Activated CD8-positive, alpha-beta memory T cell treated with anti-CD3 and anti-CD28 coated beads for 48 hours (primary cell): ENCODE measurements at regions not wholly inside any gene's neighbourhood (a gene's known extent, or its start where the extent isn't known, plus 50 kb on each side); places are given as distances from the start of the nearest gene placed in this dataset.

Source experiments
- DNase-seq, 3 experiments: peaks; one replicate each; pipeline ENCODE4 v3.0.0-alpha.2; 2020; ENCODE audit warnings: low read depth in 2 of 3, low spot score in 2 of 3

DNA sequence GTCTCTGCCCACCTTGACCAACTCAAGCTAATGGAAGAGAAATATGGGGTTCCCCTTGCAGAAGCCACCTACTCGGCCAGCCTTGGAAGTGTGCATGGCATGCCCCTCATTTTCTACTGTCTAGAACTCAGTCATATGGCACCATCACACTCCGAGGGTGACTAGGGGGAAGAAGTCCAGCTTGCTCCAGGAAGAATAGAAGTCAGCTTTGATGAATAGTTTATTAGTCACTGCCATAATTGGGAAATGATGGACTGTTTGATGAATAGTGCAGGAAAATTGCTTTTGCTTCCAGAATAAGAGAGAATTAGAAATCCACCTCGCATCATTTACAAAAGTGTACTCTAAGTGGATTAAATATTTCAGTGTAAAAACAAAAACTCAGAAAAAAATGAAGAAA, 1030.6 kb downstream of the VRK1 start:
- no peak for DNase-seq

DNA sequence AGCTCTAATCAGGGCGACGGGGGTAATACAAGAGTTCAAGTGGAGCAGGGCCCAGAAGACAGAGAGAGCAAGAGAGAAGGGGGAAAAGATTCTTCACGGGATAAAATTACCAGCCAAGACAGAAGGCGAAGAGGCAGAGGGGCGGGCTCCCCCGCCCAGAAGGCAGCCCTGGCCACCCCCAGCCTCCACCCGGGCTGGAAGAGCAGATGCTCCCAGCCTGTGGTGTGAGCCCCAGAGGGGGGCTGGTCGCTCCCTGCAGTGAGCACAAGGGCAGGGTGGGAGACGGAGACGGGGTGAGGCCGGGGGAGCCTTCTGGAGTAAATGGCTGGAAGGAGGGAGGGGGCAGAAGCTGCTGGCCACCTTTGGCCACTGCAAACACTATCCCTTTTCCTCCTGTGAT, 1035.6 kb downstream of the VRK1 start:
- no peak for DNase-seq

DNA sequence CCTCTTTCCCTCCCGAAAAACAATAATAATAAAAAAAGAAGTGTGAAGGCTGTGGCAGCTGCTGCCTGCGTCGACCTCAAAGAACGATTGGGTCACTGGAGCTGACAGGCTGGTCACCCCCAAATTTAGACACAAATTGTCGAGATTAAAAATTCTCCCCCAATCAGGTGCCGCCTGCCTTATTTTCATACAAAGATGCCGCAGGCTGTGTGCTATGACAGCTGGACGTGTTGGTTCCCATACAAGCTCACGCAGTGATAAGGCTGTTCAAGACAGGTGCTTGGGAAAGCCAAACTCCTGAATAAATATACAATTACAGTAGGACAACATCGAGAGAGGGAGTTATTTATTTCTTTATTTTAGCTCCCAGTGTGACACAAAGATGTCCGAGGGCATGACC, 1041.8 kb downstream of the VRK1 start:
- no peak for DNase-seq

DNA sequence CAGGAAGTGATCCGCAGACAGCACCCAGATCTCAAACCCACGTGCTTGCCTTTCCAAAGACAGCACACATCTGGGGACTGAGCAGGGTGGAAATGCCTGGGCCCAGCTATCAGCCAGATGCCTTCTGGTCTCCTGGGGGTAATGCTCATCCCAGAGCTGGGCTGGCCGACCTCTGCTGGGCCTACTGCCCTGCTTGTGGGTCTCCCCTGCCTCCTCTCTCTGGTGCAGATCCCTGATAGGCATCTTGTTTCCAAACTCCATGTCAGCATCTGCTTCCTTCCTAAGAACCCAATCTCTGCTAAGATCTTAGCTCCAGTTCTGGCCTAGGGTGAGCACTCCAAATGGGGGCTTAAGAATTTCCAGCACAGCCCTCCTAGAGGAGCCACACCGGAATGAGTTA, 1043.0 kb downstream of the VRK1 start:
- no peak for DNase-seq

DNA sequence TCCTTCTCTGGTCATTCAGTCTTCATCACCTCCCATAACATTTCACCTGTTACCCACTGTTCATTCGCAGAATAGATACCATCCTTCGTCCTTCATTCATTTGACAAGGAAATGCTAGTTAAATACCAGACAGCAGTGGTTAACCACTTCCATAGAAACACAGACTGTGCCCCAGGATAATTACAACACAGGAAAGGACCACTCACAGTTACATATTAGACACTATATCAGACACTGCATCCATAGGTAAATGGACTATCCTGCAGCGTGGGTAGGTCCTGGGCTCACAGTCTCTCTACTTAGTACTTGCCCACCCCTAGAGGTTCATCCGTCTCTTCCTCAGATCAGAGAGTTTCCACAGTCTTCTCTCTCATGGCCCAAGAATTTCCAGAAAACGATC, 1044.6 kb downstream of the VRK1 start:
- DNase-seq: no peak

DNA sequence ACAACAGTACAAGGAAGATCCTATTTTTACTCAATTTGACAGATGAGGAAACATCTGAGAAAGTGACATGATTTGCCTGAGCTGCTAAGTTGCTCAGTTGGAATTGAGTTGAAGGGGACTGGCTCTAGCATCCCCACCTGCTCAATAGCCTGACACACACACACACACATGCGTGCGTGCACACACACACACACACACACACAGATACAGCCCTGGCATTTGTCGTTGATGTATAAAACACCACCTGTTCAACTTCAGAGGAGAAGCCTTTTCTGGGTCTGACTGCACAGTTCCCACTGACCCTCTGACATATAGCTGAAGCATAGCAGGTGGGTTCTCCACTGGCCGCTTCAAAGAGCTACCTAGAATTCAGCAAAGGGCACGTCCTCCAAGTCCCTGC, 1045.9 kb downstream of the VRK1 start:
- DNase-seq: no peak

DNA sequence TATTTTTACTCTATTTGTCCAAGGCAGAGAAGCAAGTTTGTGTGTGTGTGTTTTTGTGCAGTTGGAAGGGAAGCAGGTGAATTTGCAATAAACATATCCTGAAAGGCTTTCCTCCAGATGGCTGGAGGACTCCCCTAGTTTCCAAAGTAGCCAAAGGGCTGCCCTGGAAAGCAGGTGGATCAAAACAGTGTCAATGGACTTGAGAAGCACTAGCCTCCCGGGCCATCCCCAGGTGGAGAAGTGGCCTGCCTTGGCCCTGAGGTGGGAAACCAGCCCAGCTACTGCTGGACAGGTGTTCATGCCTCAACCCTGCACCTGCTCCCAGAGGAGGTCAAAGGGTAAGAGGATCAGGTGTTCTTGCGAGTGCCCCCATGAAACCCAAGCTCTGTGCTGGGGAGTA, 1046.9 kb downstream of the VRK1 start:
- DNase-seq: no peak

DNA sequence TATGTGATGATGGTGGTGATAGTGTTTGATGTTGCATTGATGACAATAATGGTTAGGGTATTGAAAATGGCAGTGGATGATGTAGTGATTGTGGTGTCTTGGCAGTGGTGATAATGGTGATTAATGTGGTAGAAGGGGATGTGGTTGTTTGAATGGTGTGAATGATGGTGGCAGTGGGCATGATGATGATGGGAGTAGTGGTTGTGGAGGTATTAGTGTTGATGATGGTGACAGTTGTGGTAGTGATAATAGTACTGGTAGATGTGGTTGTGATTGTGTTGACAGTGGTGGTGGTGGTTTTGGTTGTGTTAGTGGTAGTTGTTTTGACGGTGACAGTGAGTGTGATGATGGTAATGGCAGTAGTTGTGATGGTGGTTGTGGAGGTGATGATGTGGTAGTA, 1049.0 kb downstream of the VRK1 start:
- peak in 1 of 3 experiments; percentile 5 for DNase-seq

DNA sequence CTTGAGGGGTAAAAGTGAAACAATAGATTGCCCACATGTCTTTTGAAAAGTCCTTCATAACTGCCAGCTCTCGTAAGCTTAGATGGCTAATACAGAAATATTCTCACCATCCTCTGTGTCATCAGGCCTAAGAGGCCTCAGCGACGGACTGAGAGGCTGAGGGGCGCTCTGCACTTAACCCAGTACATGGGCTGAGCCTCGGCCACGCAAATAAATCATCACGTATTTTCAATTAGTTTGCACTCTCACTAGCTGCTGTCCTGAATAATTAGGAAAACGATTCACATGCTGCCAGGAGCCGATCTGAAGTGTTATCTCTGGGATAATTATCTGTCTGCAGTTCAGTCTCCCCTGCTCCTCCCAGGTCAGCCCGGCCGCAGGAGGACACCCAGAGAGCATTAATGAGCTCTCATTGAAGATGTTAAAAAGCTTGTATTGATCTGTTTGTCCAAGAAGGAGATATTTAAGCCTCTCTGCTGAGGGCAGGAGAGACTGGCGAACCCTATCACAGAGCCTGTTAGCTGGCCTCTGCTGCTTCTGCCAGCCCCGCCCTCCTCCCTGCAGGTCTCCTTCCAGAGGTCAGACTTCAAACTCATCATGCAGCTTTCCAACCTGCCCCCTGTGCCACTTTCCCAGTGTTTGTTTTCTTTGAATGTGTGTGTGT, 1051.3 kb downstream of the VRK1 start:
- no peak for DNase-seq

DNA sequence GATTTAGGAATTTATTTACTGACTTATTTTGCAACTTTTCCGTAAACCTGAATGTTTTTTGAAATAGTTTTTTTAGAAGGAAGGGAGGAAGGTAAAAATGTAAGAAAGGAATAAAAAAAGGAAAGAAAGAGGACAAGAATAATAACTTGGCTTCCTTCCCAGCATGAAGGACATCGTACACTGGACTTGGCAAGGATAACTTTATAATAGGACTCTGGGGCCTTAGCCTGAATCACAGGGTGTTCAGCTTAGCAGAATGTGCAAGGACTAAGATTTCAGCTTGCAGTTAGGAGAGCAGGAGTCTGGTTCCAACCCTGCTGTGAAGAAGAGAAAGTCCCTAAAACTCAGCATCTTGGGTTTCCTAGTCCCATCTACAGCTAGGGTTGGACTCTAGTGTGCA, 1053.3 kb downstream of the VRK1 start:
- no peak for DNase-seq

DNA sequence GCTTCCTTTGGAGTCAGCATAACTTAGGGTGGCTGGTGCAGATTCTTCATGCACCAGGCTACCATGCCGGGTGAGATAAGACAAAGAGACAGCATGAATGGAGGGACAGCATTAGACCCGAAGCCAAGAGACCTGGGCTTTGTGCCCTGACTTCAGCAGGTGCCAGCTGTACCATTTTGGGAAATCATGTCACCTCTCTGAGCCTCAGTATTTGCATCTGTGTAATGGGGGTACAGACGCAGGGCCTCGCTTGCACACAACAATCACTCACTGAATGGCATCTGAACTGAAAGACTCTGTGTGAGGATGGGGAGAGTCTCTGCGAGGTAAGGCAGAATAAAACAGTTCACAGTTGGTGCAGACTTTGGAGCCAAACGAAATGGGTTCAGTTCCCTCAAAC, 1053.7 kb downstream of the VRK1 start:
- no peak for DNase-seq

DNA sequence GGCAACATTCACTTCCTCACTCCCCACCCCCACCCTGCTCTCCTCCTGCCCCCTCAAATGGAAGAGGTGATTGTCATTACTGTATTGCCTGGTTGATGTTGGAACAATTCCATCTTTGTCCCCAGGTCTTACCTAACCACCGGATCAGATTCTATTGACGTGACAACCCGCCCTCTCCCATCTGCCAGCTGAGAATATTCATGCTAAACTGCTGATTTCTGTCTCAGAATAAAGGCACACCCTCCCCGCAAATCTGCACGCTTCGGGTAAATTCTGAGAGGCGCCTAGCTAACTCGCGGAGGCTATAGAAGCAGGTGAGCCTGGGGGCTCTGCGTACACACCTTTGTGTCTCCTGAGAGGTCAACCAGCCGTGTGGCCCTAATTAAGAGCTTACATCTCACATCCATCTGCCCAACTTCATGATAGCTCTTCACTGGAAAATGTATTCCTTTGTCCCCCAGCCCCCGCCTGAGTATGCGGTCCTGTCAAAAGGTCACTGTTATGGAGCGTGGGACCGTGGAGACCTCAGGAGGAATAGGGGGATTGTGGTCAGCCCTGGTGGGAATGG, 1054.3 kb downstream of the VRK1 start:
- DNase-seq: no peak

DNA sequence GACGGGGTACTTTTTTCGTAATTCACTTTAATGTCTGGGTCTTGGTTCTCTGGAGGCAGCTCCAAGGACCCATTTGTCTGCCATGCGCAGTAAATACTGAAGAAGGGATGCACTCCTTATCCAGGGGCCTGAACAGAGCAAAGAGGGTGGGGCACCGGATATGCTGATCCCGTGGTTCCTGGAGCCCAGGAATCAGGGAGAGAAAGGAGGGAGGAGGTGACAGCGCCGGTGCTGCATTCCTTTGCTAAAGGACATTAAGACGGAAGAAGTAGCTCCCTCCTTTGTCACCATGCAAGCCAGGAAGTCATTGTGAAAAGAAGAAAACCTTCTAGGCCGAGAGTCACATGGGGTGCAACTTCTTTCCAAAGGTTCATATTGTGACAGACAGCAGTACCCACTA, 1057.7 kb downstream of the VRK1 start:
- DNase-seq: no peak

DNA sequence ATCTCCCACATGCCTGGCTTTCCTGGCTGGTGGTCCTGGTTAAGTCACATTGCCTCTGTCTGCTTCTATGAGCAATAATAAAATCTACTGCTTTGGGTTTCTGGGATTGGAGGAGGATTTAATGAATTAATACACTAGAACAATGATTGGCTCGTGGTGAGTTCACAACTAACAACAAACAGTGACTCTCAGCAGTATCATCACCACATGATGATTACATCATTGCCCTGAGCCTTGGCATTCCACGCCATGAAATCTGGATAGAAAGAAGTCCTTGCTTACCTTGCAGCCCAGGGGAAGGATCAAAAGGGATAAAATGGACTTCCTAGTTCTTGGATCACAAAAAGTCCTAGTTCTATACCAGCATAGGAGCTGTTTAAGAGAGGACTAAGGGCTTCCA, 1069.0 kb downstream of the VRK1 start:
- no peak for DNase-seq

DNA sequence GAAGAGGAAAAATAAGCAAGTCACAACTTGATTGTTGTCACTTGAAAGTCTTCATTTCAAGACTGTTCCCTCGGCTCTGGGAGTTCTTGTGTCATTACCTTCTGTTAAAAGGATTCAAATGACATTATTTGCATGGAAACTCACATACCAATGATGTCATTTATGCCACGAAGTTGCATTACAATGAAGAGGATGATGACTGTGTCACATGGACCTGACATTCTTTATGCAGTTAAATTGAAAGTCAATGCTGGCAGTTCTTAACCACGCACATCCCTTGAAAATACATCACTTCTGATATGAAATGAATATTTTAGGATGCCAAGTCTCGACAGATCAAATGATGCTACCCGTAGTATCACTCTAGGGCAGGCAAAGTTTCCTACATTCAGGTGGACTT, 1069.5 kb downstream of the VRK1 start:
- no peak for DNase-seq

DNA sequence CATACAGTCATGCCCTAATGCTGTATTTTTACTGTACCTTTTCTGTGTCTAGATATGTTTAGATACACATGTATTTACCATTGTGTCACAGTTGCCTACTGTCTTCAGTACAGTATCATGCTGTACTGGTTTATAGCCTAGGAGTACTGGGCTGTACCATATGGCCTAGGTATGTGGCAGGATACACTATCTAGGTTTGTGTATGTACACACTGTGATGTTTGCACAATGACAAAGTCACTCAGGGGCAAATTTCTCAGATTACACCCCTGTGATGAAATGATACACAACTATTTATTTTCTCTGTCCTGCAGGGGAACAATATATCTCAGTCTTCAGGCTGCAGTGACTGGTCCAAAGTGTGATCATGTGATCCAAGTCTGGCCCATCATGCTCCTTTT, 1076.1 kb downstream of the VRK1 start:
- DNase-seq: no peak

DNA sequence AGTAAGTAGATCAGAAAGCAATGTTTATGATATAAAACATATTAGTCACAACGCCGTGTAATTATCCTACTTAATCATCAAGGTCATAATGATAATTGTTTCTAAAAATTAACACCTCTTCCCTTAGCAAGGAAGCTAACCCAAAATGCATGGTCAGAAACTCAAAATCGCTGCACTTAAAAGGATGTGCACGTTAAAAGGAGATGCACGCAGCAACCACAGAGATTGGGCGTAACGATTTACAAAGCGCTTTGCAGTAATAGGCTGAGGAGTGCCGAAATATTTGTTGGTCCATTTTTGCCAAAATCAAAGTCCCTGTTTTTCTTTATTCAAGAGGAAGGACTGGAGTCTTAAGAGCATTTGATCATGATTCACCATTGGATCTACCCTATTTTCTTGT, 1077.2 kb downstream of the VRK1 start:
- no peak for DNase-seq

DNA sequence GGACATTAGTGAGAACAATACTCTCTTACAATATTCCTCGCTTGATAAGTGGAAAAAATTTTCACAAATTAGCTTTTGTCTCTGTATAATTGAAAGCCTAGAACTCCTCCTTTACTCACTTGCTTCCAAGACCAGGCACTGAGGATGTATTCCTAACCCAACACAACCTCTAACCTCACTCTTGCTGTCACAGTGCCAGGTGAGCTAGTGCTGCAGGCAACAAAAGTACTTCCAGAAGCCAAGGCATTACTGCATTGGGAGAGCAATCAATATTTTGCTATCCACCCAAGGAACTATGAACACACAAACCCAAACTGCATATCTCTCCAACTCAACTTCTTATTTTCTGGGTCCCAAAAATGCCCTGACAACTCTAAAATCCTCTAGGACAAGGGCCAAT, 1081.0 kb downstream of the VRK1 start:
- DNase-seq: no peak

DNA sequence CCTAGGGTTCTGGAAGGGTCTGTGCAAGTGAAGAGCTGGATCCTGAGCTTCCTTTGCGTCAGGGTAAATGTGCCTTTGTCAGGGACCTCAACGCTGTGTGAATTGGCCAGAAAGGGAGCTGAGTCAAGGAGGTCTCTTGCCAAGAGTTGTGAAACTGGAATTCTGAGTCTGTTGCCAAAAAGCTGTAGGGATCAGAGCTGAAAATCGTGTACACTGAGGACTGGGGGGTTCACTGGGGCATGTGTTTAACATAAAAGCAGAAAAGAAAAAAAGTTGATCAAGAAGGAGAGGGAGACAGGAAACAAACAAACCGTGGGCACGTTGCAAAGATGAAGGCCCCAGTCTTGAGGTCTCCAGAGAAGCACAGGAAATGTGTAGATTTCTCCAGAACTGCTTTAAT, 1081.5 kb downstream of the VRK1 start:
- no peak for DNase-seq

DNA sequence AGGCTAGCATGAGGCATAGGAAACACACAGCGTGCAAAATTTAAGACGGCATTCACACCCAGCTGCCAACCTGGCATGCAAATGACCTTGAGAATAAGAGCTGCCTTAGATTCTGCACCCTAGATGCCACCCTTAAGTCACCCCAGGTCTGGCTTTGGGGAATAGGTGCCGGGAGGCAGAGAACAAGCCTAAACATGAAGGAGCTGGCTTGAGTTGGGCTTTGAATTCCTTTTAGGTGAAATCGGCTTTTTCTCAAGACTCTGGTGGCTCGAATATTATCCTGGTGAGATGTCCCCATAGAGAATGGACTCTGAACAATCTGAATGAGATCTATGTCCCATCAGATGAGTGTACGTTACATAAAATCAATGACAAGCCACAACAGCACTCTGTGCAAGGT, 1090.5 kb downstream of the VRK1 start:
- DNase-seq: no peak

DNA sequence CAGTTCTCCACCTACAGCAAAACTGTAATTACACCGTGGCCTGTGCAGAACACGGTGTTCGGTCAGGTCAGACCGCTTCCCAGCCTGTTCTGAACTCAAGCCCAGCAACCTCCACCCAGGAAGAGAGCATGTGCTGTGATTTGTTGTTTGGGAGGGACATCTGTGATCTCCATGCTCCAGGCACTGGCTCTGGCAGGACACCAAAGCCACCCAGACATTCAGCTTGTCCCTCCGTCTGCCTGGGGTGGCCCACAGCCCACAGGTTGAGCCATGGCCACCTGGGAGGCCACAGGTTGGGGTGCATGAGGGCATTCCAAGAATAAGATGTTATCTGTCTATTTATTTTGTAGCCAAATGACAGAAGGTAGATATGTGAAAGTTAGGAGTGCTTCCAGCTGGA, 1091.1 kb downstream of the VRK1 start:
- no peak for DNase-seq

DNA sequence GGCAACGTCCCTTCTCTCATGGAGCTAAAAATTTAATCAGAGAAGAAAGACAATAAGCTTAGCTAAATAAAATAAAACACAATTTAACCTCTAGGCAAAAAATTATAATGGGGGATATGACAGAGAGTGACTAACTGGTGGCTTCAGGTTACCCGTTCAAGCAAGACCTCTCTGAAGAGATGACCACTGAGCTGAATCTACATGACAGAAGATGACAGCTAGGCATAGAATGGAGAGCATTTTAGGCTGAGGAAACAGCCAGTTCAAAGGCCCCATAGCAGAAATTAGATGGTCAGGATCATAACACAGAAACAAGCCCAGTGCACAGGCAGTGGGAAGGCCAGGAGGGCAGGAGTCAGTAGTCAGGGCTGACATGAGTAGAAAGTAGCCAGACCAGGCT, 1094.3 kb downstream of the VRK1 start:
- DNase-seq: no peak

DNA sequence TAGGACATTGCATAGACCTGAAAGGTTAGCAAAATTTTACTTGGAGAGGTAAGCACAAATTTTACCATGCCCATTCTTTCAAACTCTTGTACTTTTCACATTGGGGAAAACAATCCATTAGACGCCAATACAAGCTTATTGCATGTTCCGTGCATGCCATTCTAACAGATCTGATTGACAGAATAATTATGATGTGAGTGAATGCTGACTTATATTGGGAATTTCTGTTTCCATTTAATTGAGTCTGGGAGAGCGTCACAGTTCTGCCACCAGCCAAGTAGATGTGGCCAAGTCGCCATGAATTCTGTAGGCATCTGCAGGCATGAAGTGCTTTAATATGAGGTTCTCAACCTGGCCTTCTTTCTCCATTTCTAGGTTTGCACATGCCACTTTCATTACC, 1097.4 kb downstream of the VRK1 start:
- DNase-seq: no peak
